ENCODE measurements at regions not wholly inside any gene's neighbourhood (a gene's known extent, or its start where the extent isn't known, plus 50 kb on each side); places are given as distances from the start of the nearest gene placed in this dataset.

DNA sequence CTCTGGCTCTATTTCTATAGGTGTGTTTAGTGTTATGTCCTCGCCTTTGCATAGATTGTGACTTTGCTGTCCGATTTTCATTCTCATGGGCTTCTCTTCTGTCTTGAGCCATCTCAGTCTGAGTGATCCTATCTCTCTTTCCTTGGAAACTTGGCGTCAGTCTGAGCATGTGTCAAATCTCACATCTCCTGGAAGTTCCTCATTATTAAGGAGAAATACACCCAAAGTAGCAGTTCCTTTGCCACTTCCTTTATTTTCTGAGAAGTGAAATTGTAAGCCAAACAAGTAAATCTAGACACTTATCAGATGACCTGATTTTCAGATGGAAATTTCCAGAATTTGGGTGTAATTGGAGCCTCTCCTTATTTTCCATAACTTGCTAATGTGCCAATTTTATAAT, 126.9 kb upstream of the ANKH start:
- Histone ChIP-seq H3K36me3 (ENCODE audit: control insufficient read depth in 2 of 4, insufficient read depth in 4 of 4, low read length in 3 of 4) (no peaks in the 10 kb centered on the region), H3K23me2 (ENCODE audit: low read depth, low read length) (no peaks in the 10 kb centered on the region), H3K4me1 (replicated peaks in 1 of 4; ENCODE audit: control insufficient read depth in 3 of 4, insufficient read depth in 4 of 4, low read length in 3 of 4) (no peaks in the 10 kb centered on the region), H2BK12ac (ENCODE audit: low read depth, low read length) (no peak overlapping the region), H2BK5ac (ENCODE audit: low read depth, low read length) (no peak overlapping the region), H4K91ac (replicated peaks; ENCODE audit: insufficient read length, low read length) (no peak overlapping the region), H2BK120ac (replicated peaks; ENCODE audit: low read depth, low read length) (no peak overlapping the region), H2BK15ac (ENCODE audit: low read length) (no peak overlapping the region), H3K56ac (replicated peaks; ENCODE audit: insufficient read length, low read depth, low read length) (no peak overlapping the region), H3K27me3 (replicated peaks in 1 of 4; ENCODE audit: control insufficient read depth in 3 of 4, extremely low read depth in 1 of 4, insufficient read depth in 3 of 4, low read length in 3 of 4) (no peaks in the 10 kb centered on the region), H3K9me3 (ENCODE audit: insufficient read depth in 2 of 2, low read depth in 1 of 2, low read length in 1 of 2) (peaks cover 4 to 6% of the 10 kb centered on the region in 2 experiments; a peak in 2 of 4 replicates), H2AK5ac (ENCODE audit: low read depth, low read length) (no peak overlapping the region), H3K4ac (replicated peaks; ENCODE audit: insufficient read length, low read depth, low read length) (no peak overlapping the region), H3K79me2 (ENCODE audit: control insufficient read depth in 1 of 2, insufficient read depth in 2 of 2, low read length in 2 of 2) (no peaks in the 10 kb centered on the region), H3K4me2 (ENCODE audit: insufficient read depth in 1 of 2, low read depth in 2 of 2, low read length in 2 of 2) (no peak overlapping the region), H2BK20ac (ENCODE audit: low read length) (no peak overlapping the region), H2AFZ (ENCODE audit: low read length) (no peak overlapping the region), H3K18ac (ENCODE audit: extremely low read depth, low read length) (no peak overlapping the region), H3K9ac (replicated peaks in 1 of 4; ENCODE audit: extremely low read depth in 1 of 4, low read depth in 3 of 4, low read length in 3 of 4) (no peak overlapping the region), H3K27ac (ENCODE audit: low read depth, low read length) (no peak overlapping the region), H3K14ac (ENCODE audit: insufficient read length) (no peak overlapping the region), H3K23ac (ENCODE audit: insufficient read length) (no peak overlapping the region), H3K4me3 (ENCODE audit: extremely low read depth in 1 of 4, insufficient read depth in 2 of 4, low read depth in 3 of 4, low read length in 4 of 4) (no peak overlapping the region), H3K79me1 (ENCODE audit: low read depth, low read length) (no peaks in the 10 kb centered on the region), H4K8ac (ENCODE audit: extremely low read depth, insufficient read depth, low read length) (no peak overlapping the region), H4K5ac (ENCODE audit: insufficient read length, low read depth, low read length) (no peak overlapping the region), H4K20me1 (replicated peaks in 1 of 2; ENCODE audit: control insufficient read depth in 1 of 2, insufficient read depth in 2 of 2, low read length in 2 of 2) (no peaks in the 10 kb centered on the region)
- 85% methylated on average over 3 of the region's 3 CpGs; no CpG with 5 or more reads in 1 of the 2 experiments for WGBS, 2 experiments (ENCODE audit: extremely low coverage in 1 of 2, insufficient coverage in 1 of 2, insufficient read length in 1 of 2, insufficient replicate concordance in 2 of 2, low coverage in 1 of 2, low lambda C conversion rate in 2 of 2, missing lambda C conversion rate in 1 of 2)
- POLR2A ChIA-PET (ENCODE audit: partially characterized antibody): no interaction called here
- CTCF ChIA-PET (ENCODE audit: partially characterized antibody): no interaction called here
- DNase-seq (ENCODE audit: low read depth in 1 of 2, low spot score in 2 of 2): no peak
- no peak for FAIRE-seq
- no peak for TF ChIP-seq POLR2AphosphoS5 (IDR thresholded peaks at IDR 0.05; ENCODE audit: low read depth, low read length)
- no peak for TF ChIP-seq CREB1 (IDR thresholded peaks at IDR 0.05)
- TF ChIP-seq NRF1 (IDR thresholded peaks at IDR 0.05; ENCODE audit: low read depth, low read length): no peak
- TF ChIP-seq POLR2A (IDR thresholded peaks at IDR 0.05; ENCODE audit: control extremely low read depth in 1 of 2, low read depth in 2 of 2, low read length in 2 of 2): no peak
- no peak for TF ChIP-seq SIX5 (IDR thresholded peaks at IDR 0.05; ENCODE audit: low read depth, low read length)
- no peak for TF ChIP-seq RXRA (IDR thresholded peaks at IDR 0.05; ENCODE audit: insufficient read depth, low read depth, low read length)
- no peak for TF ChIP-seq HDAC6 (IDR thresholded peaks at IDR 0.05; ENCODE audit: low read depth, low read length)
- TF ChIP-seq ASH2L (IDR thresholded peaks at IDR 0.05; ENCODE audit: low read length): no peak
- TF ChIP-seq BACH1 (IDR thresholded peaks at IDR 0.05; ENCODE audit: low read length): no peak
- no peak for TF ChIP-seq MAFK (IDR thresholded peaks at IDR 0.05; ENCODE audit: low read depth, low read length)
- no peak for TF ChIP-seq TAF1 (IDR thresholded peaks at IDR 0.05; ENCODE audit: low read depth, low read length)
- TF ChIP-seq, protein P1, sequence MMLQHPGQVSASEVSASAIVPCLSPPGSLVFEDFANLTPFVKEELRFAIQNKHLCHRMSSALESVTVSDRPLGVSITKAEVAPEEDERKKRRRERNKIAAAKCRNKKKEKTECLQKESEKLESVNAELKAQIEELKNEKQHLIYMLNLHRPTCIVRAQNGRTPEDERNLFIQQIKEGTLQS (IDR thresholded peaks at IDR 0.05; ENCODE audit: insufficient read depth, low read depth, low read length): no peak
- TF ChIP-seq CTBP2 (IDR thresholded peaks at IDR 0.05; ENCODE audit: borderline replicate concordance, insufficient read depth, insufficient read length, low read length): no peak

Data from H1 (cell line).